ENCODE measurements at regions not wholly inside any gene's neighbourhood (a gene's known extent, or its start where the extent isn't known, plus 50 kb on each side); places are given as distances from the start of the nearest gene placed in this dataset.

DNA sequence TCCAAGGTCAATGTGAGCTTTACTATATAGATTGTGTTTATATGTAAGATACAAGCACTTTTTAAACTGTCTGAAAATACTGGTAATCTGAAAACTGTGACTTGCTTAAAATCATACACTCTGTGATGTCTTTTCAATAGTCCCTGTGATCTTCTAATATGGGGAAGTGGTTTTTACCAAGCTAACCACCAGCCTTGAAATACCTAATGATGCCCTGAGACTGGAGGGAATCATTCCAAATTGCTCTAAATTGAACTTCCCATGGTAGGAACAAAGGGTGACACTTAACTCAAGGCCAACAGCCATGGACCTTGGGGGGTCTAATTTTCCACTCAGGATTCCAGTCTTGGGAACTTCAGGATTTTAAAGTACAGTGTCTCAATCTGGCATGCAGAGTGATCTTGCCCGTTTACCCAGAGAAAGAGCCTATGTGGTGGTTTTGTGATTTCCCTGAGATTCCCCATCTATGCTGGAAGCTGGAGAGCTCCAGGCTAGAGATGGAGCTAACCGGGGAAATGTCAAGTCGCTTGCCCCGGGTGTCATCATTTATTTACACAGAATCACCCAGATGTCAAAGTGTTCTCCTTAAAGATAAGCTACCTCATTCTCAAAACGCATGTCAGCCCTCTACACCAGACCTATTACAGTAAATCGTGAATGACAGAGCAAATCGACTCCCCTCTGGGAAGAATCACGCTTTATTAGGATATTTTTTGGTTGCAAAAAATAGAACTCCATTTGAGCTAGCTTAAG, 198.5 kb downstream of the SP3 start:
- TF ChIP-seq, protein P1, sequence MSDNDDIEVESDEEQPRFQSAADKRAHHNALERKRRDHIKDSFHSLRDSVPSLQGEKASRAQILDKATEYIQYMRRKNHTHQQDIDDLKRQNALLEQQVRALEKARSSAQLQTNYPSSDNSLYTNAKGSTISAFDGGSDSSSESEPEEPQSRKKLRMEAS (CRISPR knock-in tag; IDR thresholded peaks at IDR 0.05), result no peak
- TF ChIP-seq, protein P2, sequence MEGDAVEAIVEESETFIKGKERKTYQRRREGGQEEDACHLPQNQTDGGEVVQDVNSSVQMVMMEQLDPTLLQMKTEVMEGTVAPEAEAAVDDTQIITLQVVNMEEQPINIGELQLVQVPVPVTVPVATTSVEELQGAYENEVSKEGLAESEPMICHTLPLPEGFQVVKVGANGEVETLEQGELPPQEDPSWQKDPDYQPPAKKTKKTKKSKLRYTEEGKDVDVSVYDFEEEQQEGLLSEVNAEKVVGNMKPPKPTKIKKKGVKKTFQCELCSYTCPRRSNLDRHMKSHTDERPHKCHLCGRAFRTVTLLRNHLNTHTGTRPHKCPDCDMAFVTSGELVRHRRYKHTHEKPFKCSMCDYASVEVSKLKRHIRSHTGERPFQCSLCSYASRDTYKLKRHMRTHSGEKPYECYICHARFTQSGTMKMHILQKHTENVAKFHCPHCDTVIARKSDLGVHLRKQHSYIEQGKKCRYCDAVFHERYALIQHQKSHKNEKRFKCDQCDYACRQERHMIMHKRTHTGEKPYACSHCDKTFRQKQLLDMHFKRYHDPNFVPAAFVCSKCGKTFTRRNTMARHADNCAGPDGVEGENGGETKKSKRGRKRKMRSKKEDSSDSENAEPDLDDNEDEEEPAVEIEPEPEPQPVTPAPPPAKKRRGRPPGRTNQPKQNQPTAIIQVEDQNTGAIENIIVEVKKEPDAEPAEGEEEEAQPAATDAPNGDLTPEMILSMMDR (IDR thresholded peaks at IDR 0.05), result no peak
- TF ChIP-seq, protein P3, sequence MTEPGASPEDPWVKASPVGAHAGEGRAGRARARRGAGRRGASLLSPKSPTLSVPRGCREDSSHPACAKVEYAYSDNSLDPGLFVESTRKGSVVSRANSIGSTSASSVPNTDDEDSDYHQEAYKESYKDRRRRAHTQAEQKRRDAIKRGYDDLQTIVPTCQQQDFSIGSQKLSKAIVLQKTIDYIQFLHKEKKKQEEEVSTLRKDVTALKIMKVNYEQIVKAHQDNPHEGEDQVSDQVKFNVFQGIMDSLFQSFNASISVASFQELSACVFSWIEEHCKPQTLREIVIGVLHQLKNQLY (CRISPR knock-in tag; IDR thresholded peaks at IDR 0.05), result no peak
- no peak for TF ChIP-seq ZNF121 (CRISPR knock-in tag; IDR thresholded peaks at IDR 0.05)
- TF ChIP-seq, protein P4, sequence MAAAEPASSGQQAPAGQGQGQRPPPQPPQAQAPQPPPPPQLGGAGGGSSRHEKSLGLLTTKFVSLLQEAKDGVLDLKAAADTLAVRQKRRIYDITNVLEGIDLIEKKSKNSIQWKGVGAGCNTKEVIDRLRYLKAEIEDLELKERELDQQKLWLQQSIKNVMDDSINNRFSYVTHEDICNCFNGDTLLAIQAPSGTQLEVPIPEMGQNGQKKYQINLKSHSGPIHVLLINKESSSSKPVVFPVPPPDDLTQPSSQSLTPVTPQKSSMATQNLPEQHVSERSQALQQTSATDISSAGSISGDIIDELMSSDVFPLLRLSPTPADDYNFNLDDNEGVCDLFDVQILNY (CRISPR knock-in tag; IDR thresholded peaks at IDR 0.05), result no peak
- TF ChIP-seq, protein P5, sequence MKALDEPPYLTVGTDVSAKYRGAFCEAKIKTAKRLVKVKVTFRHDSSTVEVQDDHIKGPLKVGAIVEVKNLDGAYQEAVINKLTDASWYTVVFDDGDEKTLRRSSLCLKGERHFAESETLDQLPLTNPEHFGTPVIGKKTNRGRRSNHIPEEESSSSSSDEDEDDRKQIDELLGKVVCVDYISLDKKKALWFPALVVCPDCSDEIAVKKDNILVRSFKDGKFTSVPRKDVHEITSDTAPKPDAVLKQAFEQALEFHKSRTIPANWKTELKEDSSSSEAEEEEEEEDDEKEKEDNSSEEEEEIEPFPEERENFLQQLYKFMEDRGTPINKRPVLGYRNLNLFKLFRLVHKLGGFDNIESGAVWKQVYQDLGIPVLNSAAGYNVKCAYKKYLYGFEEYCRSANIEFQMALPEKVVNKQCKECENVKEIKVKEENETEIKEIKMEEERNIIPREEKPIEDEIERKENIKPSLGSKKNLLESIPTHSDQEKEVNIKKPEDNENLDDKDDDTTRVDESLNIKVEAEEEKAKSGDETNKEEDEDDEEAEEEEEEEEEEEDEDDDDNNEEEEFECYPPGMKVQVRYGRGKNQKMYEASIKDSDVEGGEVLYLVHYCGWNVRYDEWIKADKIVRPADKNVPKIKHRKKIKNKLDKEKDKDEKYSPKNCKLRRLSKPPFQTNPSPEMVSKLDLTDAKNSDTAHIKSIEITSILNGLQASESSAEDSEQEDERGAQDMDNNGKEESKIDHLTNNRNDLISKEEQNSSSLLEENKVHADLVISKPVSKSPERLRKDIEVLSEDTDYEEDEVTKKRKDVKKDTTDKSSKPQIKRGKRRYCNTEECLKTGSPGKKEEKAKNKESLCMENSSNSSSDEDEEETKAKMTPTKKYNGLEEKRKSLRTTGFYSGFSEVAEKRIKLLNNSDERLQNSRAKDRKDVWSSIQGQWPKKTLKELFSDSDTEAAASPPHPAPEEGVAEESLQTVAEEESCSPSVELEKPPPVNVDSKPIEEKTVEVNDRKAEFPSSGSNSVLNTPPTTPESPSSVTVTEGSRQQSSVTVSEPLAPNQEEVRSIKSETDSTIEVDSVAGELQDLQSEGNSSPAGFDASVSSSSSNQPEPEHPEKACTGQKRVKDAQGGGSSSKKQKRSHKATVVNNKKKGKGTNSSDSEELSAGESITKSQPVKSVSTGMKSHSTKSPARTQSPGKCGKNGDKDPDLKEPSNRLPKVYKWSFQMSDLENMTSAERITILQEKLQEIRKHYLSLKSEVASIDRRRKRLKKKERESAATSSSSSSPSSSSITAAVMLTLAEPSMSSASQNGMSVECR (CRISPR knock-in tag; IDR thresholded peaks at IDR 0.05; ENCODE audit: borderline replicate concordance), result no peak
- TF ChIP-seq SMAD4 (CRISPR knock-in tag; IDR thresholded peaks at IDR 0.05), result no peak
- TF ChIP-seq NFYB (CRISPR knock-in tag; conservative IDR thresholded peaks at IDR 0.05; ENCODE audit: low read depth), result no peak
- TF ChIP-seq NFATC4 (CRISPR knock-in tag; IDR thresholded peaks at IDR 0.05), result no peak
- TF ChIP-seq MXD4 (CRISPR knock-in tag; IDR thresholded peaks at IDR 0.05; ENCODE audit: borderline replicate concordance), result no peak
- TF ChIP-seq NR2C2 (CRISPR knock-in tag; IDR thresholded peaks at IDR 0.05), result no peak

All from WTC11 (cell line).